GM18502 (cell line): ENCODE measurements at regions not wholly inside any gene's neighbourhood (a gene's known extent, or its start where the extent isn't known, plus 50 kb on each side); places are given as distances from the start of the nearest gene placed in this dataset.
"Not testable (repeated sequence)": the region's sequence is repeated elsewhere in the genome, so short reads cannot be mapped to it uniquely, and the experiment has no call there.

ENCODE experiments used
- ATAC-seq: cut with Tn5 transposase; IDR thresholded peaks from one replicate; pipeline ENCODE4 v1.9.1; 2021; ENCODE audit warnings: mild to moderate bottlenecking; ENCODE audit not compliant: unreplicated experiment, poor library complexity

DNA sequence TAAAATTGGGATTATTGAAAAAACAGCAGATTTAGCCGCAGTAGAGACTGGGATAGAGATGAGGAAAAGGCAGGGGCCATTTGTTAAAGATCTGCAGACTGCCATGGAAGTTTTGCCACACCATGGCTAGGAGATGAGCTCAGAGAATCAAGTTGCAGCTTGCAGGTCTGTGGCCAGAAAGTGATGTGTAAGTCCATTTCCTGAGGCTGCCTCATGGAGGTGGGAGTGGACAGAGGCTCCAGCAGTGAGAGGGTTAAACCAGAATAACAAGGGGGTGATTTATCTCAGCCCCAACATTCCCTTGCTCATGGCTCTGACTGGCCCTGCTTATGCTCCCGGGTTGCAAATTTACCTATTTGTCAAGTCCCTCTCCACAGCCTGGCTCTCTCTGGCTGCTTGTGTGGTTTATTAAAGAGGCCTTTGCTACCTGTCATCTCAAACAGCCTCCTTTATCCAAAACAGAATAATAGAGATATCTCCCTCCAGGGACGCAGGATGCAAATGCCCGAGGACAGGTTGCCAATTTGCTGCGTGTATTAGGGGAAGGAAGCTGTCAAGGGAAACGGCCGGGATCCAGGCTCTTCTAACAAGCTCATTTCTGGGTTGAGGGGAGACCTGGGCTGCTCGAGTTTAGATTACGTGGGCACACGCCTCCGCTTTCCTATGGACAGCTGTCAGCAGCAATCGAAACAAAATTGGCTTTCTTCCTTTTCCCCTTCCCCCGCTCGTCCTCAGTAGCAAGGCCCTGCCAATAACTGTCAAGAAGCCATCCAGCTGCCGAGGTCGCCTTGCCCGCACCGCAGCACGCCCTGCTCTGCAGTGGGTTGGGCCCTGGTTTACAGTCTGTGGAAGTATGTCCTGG is 72.8 kb upstream of the PITX1 start:
- no peak for ATAC-seq

DNA sequence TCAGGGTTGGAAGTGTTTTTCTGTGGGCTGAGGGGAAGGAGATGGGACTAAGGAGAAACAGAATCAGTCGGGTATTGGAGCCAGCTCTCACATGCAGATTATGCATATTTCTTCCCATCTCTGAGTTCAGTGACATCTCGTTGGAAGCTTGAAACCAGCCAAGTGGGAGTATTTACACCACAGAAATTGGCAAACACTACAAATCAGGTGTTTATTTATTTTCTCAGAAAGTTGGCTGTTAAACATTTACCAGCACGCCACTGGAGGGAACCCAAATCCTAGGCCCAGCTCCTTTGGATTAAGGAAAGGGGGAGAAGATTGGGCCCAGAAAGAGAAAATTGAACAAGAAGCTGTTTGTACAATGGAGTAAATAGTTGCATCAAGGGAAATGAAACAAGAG is 72.1 kb upstream of the PITX1 start:
- ATAC-seq = no peak

DNA sequence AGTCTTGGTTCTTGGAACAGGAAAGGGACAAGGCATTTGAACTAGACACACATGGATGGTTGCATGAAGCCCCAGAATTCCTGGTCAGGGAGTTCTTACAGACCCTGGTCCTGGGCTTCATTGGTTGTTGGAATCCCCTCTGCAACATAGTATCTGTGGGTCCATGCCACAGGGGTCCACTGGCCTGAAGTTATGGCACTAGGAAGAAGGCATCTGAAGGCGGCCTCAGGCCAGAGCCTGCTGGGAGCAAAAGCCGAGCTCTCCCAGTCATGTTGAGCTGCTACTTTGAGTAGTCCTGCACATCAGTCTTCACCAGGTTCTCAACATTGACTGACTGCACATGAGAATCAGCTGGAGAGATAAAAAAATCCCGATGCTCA is 71.1 kb upstream of the PITX1 start:
- no peak for ATAC-seq

DNA sequence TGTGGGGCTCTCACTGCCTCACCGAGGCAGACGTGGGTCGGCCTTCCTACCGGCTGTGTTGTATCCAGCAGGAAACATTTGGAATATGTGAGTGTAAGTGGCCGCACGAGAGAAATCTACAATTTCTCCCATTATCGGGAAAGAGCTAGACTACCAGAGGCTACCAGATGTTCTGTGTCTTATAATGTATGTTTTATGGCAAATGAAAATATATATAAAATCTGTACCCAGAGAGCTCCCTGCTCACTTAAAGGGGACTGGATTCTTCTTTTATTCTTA is 69.5 kb upstream of the PITX1 start:
- no peak for ATAC-seq

DNA sequence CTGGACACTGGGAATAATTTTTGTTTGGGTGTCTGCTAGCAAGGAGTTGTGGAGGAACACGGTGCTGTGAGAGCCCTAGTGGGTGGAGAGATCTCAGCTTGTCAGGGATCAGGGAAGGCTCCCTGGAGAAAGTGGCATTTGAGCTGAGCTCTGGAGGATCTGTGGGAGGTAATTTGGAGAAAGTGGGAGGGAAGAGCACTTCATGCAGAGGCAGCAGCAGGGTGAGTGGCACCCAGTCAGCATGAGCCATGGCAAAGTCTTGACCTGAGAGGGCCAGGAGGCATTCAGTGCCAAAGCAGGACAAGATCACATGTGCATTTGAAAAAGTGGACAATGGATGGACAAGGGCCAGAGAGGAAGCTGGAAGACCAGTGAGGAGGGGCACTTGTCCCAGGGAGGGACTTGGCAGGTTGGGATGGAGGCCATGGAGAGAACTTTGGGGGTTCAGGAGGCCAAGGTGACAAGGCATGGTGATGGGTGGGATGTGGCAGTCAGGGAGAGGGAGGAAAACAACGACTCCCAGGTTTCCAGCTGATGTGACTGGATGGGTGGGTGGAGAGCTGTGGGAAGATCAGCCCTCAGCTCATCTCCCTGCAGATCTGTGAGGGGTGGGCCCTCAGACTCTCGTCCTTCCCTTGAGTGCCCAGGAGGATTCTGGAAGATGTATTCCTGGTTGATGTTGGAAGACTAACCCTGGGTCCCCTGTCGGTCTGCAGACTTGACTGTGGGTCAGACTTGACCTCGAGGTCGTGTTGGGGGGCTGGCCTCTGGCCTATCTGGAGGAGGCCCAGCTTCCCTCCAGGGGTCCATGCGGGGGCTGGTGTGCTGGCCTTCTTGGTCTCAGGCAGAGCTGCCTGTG is 68.9 kb upstream of the PITX1 start:
- no peak for ATAC-seq

DNA sequence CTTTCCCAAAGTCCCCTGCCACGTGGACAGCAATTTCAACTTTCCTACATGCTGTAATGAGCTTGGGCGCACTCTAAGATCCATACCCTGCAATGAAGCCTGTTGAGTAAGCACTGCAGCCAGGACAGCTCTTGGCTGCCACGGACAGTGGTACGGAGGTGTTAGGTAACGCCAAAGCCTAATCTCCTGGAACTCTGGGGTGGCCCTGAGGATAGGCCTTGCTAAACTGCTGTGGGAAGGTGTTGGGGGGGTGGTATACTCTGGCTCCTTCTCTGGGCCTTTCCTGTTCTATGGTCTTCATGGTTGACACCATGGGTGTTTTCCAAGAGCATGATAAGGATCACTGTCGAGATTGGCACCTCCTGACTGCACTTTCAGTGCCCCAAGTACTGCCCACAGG is 66.4 kb upstream of the PITX1 start:
- no peak for ATAC-seq

DNA sequence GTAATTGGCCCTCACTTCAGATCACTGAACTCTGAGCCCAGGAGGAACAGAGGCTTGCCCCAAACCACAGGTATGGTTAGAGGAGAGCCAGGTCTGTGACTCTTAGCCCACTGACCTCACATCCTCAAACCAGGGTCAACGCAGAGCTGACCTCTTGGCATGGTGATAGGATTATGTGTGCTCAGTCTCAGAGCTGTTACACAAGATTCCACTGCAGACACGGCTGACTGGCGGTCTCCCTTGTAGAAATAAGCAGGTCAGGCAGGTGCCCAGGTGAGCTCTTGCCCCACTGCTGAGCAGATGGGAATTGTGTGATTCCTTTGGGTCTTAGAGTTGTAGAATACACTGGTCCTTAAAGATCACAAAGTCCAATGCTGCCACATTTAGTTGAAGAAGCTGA is 66.0 kb upstream of the PITX1 start:
- ATAC-seq = no peak

DNA sequence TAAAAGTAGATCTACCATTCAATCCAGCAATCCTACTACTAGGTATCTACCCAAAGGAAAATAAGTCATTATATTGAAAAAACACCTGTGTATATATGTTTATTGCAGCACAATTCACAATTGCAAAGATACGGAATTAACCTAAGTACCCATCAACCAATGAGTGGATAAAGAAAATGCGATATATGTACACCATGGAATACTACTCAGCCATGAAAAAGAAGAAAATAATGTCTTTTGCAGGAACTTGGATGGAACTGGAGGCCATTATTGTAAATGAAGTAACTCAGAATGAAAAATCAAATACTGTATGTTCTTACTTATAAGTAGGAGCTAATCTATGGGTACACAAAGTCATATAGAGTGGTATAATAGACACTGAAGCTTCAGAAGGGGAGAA is 63.4 kb upstream of the PITX1 start:
- ATAC-seq = no peak

DNA sequence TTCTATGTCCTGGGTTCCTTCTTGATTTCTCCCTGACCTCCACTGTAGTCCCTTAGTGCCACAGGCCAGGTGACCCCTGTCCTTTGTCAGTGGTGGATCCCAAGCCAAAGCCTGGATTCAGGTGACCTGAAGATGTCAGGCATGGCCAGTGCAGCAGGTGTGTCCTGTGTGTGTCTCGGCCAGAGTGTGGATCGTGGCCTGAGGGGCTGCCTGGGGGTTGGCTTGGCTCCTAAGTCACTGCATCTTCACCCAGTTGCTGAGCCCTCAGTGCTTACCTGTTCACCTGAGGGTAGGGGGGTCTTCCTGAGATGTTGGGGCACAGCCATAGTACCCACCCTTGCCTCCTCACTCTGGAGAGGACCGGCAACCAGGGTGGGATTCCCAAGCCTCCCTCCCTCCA is 61.8 kb upstream of the PITX1 start:
- no peak for ATAC-seq

DNA sequence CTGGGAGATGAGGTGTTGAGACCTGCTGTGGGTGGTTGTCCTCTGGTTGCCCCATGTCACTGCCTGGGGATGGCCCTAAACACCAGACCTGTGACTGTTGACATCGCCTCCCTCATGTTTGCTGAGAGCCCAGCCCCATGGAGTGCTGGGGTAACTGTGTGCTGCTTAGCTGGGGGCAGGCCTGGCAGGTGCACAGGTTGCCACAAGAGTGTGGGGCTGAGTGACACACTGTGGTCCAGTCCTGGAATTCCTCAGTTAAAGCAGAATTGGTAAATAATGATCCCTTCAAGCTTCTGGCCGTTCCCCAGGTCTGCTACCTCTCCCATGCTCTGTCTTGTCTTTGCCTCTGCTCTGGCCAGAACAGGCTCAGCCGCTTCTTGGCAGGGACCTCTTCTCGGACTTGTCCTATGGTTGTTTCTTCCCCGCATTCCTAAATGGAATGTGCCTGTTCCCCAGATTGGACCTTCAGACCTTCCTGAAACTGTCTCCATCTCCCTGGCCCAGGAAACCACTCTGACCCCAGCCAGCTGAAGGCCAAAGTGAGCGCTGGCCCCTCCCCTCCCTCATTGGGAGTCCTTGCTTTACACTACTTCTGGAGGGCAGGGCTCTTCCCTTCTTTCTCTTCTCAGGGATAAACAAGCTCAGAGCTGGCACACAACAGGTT is 61.2 kb upstream of the PITX1 start:
- ATAC-seq = no peak

DNA sequence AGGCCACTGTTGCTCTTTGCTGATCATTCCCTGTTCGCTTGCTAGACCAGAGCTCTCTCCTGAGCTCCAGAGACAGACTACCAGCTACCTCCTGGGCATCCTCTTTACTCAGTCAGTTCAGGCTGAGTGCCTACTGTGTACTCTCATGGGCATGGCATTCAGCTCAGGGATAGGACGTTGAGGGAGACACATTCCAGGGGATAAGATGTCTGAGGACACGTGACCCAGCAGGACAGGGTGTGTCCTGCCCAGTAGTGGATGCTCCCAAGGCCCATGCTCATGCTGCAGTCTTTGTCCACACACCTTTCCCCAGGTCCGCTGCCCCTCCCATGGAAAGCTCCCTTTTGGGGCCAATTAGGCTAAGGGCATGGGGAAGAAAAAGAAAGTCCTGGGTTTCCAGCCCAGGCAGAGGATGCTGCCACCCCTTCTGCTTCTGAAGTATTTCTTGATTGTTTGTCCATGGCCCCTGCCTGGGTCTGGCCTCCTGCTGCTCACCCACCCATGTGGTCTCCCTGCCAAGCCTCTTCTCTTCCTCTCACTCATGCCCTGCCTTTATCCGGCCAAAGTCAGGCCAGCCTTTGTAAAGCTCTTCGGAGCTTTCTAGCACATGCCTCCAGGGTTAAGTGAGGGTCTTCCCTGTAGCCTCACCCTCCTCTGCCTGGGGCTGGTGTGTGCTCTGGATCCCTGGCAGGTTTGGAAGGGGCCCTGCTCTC is 60.5 kb upstream of the PITX1 start:
- ATAC-seq = no peak

DNA sequence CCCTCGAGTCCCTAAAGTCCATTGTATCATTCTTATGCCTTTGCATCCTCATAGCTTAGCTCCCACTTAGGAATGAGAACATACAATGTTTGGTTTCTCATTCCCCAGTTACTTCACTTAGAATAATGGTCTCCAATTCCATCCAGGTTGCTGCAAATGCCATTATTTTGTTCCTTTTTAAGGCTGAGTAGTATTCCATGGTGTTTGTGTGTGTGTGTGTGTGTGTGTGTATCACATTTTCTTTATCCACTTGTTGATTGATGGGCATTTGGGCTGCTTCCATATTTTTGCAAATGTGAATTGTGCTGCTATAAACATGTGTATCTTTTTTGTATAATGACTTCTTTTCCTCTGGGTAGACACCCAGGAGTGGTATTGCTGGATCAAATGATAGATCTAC is 59.5 kb upstream of the PITX1 start:
- not testable (repeated sequence) for ATAC-seq

DNA sequence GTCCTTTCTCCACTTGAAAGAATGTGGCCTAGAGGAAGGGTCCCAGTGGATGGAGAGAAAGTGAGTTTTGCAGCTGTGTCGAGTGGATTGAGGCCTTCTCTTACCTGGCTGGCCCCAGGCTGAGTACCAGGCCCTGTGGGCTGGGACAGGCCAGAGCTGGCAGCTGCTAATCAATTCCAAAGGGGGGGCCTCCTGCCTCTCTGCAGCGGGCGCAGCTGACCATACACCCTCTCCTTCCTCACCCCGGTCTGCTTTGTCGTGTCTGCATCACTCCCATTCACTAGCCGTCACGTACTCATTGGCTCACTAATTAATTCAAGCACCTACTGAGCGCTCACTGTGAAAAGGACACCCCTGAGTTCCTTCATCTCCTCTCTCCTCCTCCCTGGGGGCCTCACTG is 58.4 kb upstream of the PITX1 start:
- ATAC-seq = no peak

DNA sequence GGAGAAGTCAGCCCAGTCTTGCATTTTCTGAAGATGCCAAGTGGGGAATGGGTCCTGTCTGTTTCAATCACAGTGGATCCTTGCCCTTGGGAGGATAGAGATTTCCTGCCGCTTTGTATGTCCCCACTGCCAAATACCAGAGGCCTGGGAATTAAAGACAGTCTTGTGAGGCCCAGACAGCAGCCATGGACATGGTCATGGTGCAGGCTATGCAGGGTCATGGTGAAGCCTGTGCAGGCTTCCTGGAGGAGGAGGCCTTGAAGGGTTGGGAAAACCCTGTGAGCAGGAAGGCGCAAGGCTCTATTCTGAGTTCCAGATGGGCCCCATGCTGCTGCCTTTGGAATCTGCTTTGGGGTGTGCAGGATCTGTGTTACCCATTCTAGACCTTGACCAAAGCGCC is 57.3 kb upstream of the PITX1 start:
- no peak for ATAC-seq

DNA sequence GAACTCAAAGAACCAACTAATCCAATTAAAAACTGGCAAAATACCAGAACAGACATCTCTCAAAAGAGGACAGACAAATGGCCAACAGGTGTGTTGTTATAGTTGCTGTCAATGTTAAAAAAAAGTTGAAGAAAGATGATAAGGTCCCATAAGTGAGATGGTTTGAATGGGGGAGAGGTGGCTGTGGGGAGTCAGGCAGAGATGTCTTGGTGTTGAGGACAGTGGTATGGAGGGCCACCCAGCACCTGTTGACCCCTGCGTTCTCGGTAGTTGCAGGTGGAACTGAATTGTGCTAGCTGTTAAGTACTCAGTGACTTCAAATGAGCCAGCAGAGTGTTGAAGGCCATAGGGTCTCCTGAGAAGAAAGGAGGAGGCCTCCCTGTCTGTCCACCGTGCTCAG is 55.9 kb upstream of the PITX1 start:
- no peak for ATAC-seq

DNA sequence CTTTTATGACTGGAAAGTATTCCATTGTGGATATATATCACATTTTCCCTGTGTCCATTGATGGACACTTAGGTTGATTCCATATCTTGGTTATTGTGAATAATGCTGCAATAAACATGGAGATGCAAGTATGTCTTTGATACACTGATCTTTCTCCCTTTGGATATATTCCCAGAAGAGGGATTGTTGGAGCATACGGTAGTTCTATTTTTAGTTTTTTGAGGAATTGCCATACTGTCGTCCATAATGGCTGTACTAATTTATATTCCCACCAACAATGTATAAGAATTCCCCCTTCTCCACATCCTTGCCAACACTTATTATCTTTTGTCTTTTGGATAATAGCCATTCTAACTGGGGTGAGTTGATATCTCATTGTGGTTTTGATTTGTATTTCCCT is 54.9 kb upstream of the PITX1 start:
- no peak for ATAC-seq

DNA sequence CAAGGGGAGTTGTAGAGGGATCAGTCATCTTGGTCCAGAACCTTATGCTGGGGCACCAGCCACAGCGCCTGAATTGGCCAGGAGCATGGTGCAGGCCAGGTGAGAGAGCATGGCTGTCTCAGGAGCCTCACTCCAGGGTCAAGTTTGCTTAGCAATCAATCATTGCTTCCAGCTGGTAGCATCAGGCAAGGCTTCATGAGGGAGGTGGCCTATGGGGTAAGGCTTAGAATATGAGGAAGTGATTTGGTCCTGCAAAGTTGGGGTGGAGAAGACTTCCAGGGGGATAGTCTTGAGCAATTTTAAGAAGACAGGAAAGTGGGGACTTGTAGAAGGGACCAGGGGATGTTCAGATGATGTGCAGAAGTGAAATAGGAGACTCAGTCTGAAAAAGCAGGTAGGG is 53.9 kb upstream of the PITX1 start:
- ATAC-seq = no peak

DNA sequence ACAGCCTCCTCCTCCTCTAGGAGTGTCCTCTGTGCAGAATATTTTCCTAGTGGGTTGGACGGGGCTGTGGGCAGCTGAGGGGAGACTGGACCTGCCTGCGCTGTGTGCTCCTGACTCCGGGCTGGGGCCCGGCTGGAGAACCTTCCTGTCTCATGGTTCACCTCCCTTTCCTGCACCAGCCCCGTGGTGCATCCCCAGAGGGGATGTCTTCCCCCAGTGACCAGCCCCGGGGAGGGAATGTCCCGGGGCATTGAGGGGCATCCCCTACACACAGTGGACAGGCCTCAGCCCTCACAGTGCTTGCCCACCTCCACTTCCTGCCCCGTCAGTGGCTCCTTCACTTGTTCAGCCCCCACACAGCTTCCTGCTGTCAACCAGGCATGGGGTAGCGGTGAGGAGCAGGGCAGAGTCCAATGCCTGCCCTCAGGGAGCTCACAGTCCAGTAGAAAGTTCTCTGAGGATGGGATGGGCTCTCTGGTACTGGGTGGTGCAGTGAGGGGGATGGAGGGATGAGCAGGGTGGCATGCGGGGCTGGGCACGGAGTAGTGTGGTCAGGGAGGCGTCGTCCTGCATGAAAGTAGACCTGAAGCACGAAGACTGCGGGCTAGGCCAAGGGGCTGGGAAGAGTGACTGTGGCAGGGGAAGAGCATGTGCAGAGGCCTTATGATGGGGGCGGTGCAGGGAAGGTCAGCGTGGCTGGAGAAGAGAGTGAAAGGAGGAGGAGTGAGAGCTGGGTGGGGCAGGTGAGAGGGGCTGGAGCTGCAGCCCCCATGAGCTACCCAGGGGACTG is 52.1 kb upstream of the PITX1 start:
- ATAC-seq = no peak

DNA sequence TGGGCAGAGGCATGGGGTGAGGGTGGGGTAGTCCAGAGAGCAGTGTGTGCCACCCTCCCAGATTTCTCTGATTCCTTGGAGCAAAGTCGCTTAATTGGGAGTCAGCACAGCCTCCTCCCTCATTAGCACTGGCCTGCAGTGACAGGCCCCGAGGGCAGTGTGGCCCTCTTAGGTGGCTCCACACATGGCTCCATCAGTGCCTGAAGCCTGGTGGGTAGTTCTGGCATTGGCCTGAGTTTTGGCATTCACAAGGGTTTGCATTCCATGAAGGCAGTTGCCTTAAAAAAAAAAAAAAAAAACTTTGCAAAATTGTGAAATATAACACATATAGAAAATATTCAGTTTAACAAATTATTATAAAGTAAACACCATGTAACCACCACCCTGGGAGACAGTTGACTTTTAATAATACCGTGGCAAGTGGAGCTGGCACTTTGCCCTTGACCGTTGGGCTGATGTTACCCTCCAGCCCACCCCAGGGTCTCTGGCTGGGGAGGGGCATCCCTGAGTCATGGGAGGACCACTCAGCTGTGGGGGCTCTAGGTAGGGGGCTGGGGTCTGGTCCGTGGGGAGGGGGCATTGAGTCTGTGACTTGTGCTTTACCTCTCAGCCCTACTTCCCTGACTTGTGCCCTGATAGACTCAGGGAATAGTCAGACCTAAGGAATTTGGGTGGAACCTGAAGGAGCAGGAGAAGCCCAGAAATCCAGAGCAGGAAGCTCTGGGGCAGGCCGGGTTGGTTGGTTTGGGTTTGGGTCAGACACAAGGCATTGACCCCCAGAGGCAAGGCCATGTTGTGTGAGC is 51.3 kb upstream of the PITX1 start:
- no peak for ATAC-seq
